GM23338 (cell line): ENCODE measurements at regions not wholly inside any gene's neighbourhood (a gene's known extent, or its start where the extent isn't known, plus 50 kb on each side); places are given as distances from the start of the nearest gene placed in this dataset.

Experiments
- CTCF ChIP-seq, 2 experiments: fragments of 200-600 bp in 1 of 2; sonication (generic) in 1 of 2; conservative IDR thresholded peaks; 2 replicates each; pipeline versions ENCODE4 v1.5.1 to v1.6.1; 2016 to 2017; ENCODE audit warnings: antibody characterized with exemption in 2 of 2, low read depth in 2 of 2, mild to moderate bottlenecking in 2 of 2, moderate library complexity in 1 of 2
- EZH2 ChIP-seq: fragments of 200-600 bp; sonication (generic); IDR thresholded peaks from one replicate; pipeline ENCODE4 v1.8.0; 2017; ENCODE audit warnings: antibody characterized with exemption, mild to moderate bottlenecking, low read depth; ENCODE audit not compliant: unreplicated experiment
- POLR2AphosphoS5 ChIP-seq: IDR thresholded peaks from 2 replicates; pipeline ENCODE4 v1.6.1; 2016; ENCODE audit warnings: antibody characterized with exemption, low read depth
- REST ChIP-seq: IDR thresholded peaks from one replicate; pipeline ENCODE4 v1.6.1; 2018; ENCODE audit warnings: antibody characterized with exemption; ENCODE audit not compliant: unreplicated experiment

GRCh38 chr3:77919244-77919643 is 879.3 kb downstream of the ROBO2 start:
- TF ChIP-seq CTCF (conservative IDR thresholded peaks at IDR 0.05; ENCODE audit: low read depth in 2 of 2) (no peak), POLR2AphosphoS5 (no peak), EZH2 (no peak), REST (no peak)
